Activated T-cell treated with anti-CD3 and anti-CD28 coated beads, Interleukin-2, amount 50 U/mL, for 4 hours (primary cell): ENCODE measurements at regions not wholly inside any gene's neighbourhood (a gene's known extent, or its start where the extent isn't known, plus 50 kb on each side); places are given as distances from the start of the nearest gene placed in this dataset.
"Not testable (repeated sequence)": the region's sequence is repeated elsewhere in the genome, so short reads cannot be mapped to it uniquely, and the experiment has no call there.

Source experiments
- ATAC-seq, 2 donors: fragments of 200-7000 bp; cut with Tn5 transposase; one replicate each; pipeline ENCODE4 v1.10.0; 2021
- DNase-seq: peaks from one replicate; pipeline ENCODE4 v3.0.0-alpha.2; 2020
- H3K27me3 Mint-ChIP-seq: one replicate; pipeline ENCODE4 v1.8.0; 2021; ENCODE audit warnings: low read depth, mixed read lengths
- H3K36me3 Mint-ChIP-seq: one replicate; pipeline ENCODE4 v1.8.0; 2022; ENCODE audit warnings: mixed read lengths; ENCODE audit not compliant: insufficient read depth
- H3K4me1 Mint-ChIP-seq: one replicate; pipeline ENCODE4 v1.8.0; 2021; ENCODE audit warnings: low read depth, mixed read lengths
- H3K4me3 Mint-ChIP-seq: one replicate; pipeline ENCODE4 v1.8.0; 2021; ENCODE audit warnings: mild to moderate bottlenecking, moderate library complexity, mixed read lengths
- H3K9me3 Mint-ChIP-seq: one replicate; pipeline ENCODE4 v1.8.0; 2021; ENCODE audit warnings: mixed read lengths

DNA sequence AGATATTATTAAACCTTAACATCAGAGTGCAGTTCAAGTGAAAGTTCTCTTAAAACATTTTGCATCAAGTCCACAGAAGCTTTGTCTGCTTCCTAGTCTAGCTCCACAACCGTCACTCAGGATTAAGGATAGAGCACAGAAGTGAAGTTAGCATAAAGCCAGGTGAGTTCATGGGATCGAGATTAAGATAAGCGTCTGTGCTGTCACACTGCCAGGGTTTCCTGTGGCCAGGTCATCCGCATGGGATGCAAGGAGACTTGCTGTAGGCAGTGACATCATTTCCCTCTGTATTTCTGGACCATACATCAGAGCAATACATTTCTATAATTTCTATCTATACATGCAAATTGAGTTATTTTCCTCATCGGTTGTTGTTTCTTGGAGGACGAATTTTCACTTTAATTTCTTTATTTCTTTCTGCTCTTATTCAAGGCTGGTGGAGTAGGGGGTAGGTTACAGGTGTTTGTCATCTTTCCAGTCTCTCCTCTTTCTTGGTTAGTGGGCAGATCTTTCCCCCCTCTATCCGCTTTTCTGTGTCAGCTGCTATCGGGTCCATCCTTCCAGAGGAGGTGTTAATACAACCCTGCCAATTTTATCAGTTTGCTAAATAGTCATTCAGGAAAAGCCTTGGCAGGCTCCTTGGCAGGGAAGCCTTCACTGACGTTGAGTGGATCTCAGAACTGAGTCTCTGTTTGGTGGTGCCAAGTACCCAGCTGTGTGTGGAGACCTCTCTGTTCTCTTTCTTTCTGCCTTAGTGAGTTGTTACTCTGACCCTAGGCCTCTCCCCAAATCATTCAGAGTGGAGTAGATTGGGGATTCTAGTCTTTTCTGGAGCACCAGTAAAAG is 307.6 kb upstream of the MAP3K7 start:
- no peak for ATAC-seq
- no peak overlapping the region for H3K4me3 Mint-ChIP-seq
- H3K36me3 Mint-ChIP-seq, result no peaks in the 10 kb centered on the region
- no peaks in the 10 kb centered on the region for H3K27me3 Mint-ChIP-seq
- no peak for DNase-seq
- no peaks in the 10 kb centered on the region for H3K4me1 Mint-ChIP-seq
- H3K9me3 Mint-ChIP-seq, result no peaks in the 10 kb centered on the region

GRCh38 chr6:90893400-90893799 is 306.5 kb upstream of the MAP3K7 start:
- Mint-ChIP-seq H3K9me3 (no peaks in the 10 kb centered on the region), H3K36me3 (no peaks in the 10 kb centered on the region), H3K4me3 (no peak overlapping the region), H3K27me3 (no peaks in the 10 kb centered on the region), H3K4me1 (no peaks in the 10 kb centered on the region)
- ATAC-seq, result no peak
- no peak for DNase-seq

GRCh38 chr6:90892271-90892670 is 305.4 kb upstream of the MAP3K7 start:
- Mint-ChIP-seq H3K4me3 (no peak overlapping the region), H3K9me3 (no peaks in the 10 kb centered on the region), H3K36me3 (no peaks in the 10 kb centered on the region), H3K27me3 (peaks cover 4% of the 10 kb centered on the region), H3K4me1 (no peaks in the 10 kb centered on the region)
- ATAC-seq (no peak), DNase-seq (no peak)

GRCh38 chr6:90891355-90891754 is 304.5 kb upstream of the MAP3K7 start:
- no peaks in the 10 kb centered on the region for H3K9me3 Mint-ChIP-seq
- H3K4me1 Mint-ChIP-seq, result no peaks in the 10 kb centered on the region
- no peak overlapping the region for H3K4me3 Mint-ChIP-seq
- H3K27me3 Mint-ChIP-seq, result peaks cover 4% of the 10 kb centered on the region
- H3K36me3 Mint-ChIP-seq, result no peaks in the 10 kb centered on the region
- no peak for DNase-seq
- ATAC-seq, result no peak

DNA sequence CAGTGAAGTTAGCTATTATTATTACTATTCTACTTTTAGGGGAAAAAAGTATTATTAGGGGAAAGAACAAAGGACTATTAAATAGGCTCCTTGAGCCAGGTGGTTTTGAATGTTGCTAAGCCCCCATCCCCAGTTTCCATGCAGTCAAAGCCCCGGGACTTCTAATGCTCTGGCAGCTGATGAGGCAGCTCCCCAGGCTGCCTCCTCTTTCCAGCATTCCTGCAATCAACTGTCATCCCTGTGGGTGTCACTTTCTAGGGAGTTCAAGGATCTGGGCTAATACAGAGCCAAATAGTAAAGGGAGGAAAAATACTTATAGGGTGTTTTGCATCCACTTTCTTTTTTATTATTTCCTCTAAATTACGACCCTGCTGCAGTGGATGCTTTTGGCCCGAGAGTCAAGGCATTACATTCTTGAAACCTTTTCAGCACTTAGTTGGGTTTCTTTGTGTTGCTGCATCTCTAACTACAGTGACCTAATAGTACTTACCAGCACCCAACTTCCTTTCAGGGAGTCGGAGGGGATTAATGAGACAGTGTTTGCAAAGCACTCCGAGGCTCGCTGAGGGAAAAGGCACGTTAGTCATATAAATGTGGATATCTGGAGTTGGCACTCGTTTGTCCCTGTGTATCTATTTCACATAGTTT is 303.9 kb upstream of the MAP3K7 start:
- ATAC-seq (no peak), DNase-seq (no peak)
- Mint-ChIP-seq H3K4me3 (no peak overlapping the region), H3K9me3 (no peaks in the 10 kb centered on the region), H3K4me1 (no peaks in the 10 kb centered on the region), H3K27me3 (peaks cover 6% of the 10 kb centered on the region), H3K36me3 (no peaks in the 10 kb centered on the region)

DNA sequence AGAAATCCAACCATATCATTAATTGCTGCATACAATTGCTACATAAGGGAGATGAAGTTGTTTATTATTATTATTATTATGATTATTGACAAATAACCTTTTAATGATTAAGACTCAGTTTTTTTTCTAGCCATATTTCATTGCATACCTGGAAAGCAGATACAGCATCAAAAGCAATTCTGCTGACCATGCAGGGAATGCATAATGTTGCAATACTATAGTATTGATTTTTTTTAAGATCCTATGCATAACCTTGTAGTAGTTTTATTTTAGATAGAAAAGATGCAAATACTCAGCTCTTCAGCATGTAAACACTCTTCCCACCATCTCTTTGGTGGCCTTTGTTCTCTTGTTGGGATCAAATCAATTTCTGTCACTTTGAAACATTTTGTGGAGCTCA is 300.9 kb upstream of the MAP3K7 start:
- no peak for ATAC-seq
- no peak overlapping the region for H3K4me3 Mint-ChIP-seq
- no peaks in the 10 kb centered on the region for H3K4me1 Mint-ChIP-seq
- H3K9me3 Mint-ChIP-seq, result peaks cover 12% of the 10 kb centered on the region
- H3K27me3 Mint-ChIP-seq, result peaks cover 8% of the 10 kb centered on the region
- no peaks in the 10 kb centered on the region for H3K36me3 Mint-ChIP-seq
- no peak for DNase-seq

DNA sequence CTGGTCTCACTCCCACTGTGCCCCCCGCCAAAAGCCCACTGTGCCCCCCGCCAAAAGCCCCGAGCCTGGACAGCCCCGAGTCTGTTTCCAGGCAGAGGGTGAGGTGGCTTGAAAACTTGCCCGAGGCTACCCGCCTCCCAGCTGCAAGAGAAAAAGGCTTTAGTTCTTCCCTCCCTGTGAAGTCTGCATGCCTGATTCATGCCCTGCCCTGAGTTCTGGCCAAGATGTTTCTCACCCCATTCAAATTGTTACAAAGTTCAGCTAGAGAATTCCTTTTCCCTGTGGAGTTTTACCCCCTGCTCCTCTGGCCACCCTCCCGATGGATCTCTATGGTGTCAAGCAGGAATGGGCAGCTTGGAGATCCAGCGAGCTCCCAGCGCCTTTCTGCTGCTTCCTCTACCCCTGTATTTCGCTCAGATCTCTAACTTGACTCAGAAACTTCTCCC is 298.8 kb upstream of the MAP3K7 start:
- peaks cover 9% of the 10 kb centered on the region for H3K27me3 Mint-ChIP-seq
- no peak overlapping the region for H3K4me3 Mint-ChIP-seq
- no peak for DNase-seq
- ATAC-seq, result no peak
- no peaks in the 10 kb centered on the region for H3K4me1 Mint-ChIP-seq
- peaks cover 19% of the 10 kb centered on the region for H3K9me3 Mint-ChIP-seq
- H3K36me3 Mint-ChIP-seq, result no peaks in the 10 kb centered on the region

- H3K4me3 Mint-ChIP-seq, H3K4me1 Mint-ChIP-seq, DNase-seq, ATAC-seq, H3K36me3 Mint-ChIP-seq: not testable (repeated sequence)
- peaks cover 11% of the 10 kb centered on the region for H3K27me3 Mint-ChIP-seq
- H3K9me3 Mint-ChIP-seq, result peaks cover 22% of the 10 kb centered on the region
These were observed 298.3 kb upstream of the MAP3K7 start for GRCh38 chr6:90885137-90885536.

- peaks cover 3% of the 10 kb centered on the region for H3K27me3 Mint-ChIP-seq
- H3K9me3 Mint-ChIP-seq, result peaks cover 8% of the 10 kb centered on the region
- H3K4me3 Mint-ChIP-seq, result no peak overlapping the region
- no peak for ATAC-seq
- no peak for DNase-seq
- no peaks in the 10 kb centered on the region for H3K36me3 Mint-ChIP-seq
- no peaks in the 10 kb centered on the region for H3K4me1 Mint-ChIP-seq
These were observed 290.7 kb upstream of the MAP3K7 start for GRCh38 chr6:90877616-90878015.

- no peak overlapping the region for H3K4me3 Mint-ChIP-seq
- H3K9me3 Mint-ChIP-seq, result no peaks in the 10 kb centered on the region
- ATAC-seq (no peak), DNase-seq (no peak)
- no peaks in the 10 kb centered on the region for H3K36me3 Mint-ChIP-seq
- no peaks in the 10 kb centered on the region for H3K27me3 Mint-ChIP-seq
- H3K4me1 Mint-ChIP-seq, result no peaks in the 10 kb centered on the region
These were observed 288.1 kb upstream of the MAP3K7 start for GRCh38 chr6:90874931-90875330.

- Mint-ChIP-seq H3K4me1 (no peaks in the 10 kb centered on the region), H3K27me3 (no peaks in the 10 kb centered on the region), H3K9me3 (no peaks in the 10 kb centered on the region), H3K36me3 (no peaks in the 10 kb centered on the region), H3K4me3 (no peak overlapping the region)
- DNase-seq (no peak), ATAC-seq (no peak)
These were observed 286.1 kb upstream of the MAP3K7 start for GRCh38 chr6:90872981-90873380.

DNA sequence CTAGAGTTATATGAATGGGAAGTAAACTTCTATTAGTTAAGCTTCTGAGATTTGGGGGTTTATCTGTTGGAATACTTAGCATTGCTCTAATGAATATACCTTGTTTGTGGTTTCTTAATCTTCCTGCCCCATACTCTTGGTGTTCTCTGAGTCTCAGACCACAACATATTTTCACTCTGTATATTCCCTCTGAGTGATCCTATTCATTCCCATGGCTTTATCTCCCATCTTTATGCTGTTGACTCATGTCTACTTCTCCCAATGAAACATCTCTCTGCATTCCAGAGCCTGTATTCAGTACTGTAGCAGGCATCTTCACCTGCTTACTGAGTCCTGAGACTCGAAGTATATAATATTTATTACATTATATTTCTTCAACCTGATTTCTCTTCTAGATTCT is 283.7 kb upstream of the MAP3K7 start:
- H3K4me1 Mint-ChIP-seq, result no peaks in the 10 kb centered on the region
- H3K4me3 Mint-ChIP-seq, result no peak overlapping the region
- DNase-seq (no peak), ATAC-seq (no peak)
- no peaks in the 10 kb centered on the region for H3K9me3 Mint-ChIP-seq
- no peaks in the 10 kb centered on the region for H3K36me3 Mint-ChIP-seq
- H3K27me3 Mint-ChIP-seq, result no peaks in the 10 kb centered on the region

- ATAC-seq, result no peak
- no peaks in the 10 kb centered on the region for H3K36me3 Mint-ChIP-seq
- DNase-seq, result no peak
- no peak overlapping the region for H3K4me3 Mint-ChIP-seq
- no peaks in the 10 kb centered on the region for H3K9me3 Mint-ChIP-seq
- no peaks in the 10 kb centered on the region for H3K4me1 Mint-ChIP-seq
- H3K27me3 Mint-ChIP-seq, result no peaks in the 10 kb centered on the region
These were observed 281.8 kb upstream of the MAP3K7 start for GRCh38 chr6:90868656-90869055.

GRCh38 chr6:90868256-90868655 is 281.4 kb upstream of the MAP3K7 start:
- Mint-ChIP-seq H3K9me3 (no peaks in the 10 kb centered on the region), H3K36me3 (no peaks in the 10 kb centered on the region), H3K4me3 (no peak overlapping the region), H3K27me3 (no peaks in the 10 kb centered on the region), H3K4me1 (no peaks in the 10 kb centered on the region)
- DNase-seq, result no peak
- ATAC-seq, result no peak

GRCh38 chr6:90865513-90865912 is 278.6 kb upstream of the MAP3K7 start:
- H3K27me3 Mint-ChIP-seq, result no peaks in the 10 kb centered on the region
- ATAC-seq (no peak), DNase-seq (no peak)
- no peaks in the 10 kb centered on the region for H3K36me3 Mint-ChIP-seq
- no peaks in the 10 kb centered on the region for H3K9me3 Mint-ChIP-seq
- H3K4me3 Mint-ChIP-seq, result no peak overlapping the region
- H3K4me1 Mint-ChIP-seq, result peaks cover 2% of the 10 kb centered on the region
